ENCODE measurements at regions not wholly inside any gene's neighbourhood (a gene's known extent, or its start where the extent isn't known, plus 50 kb on each side); places are given as distances from the start of the nearest gene placed in this dataset.

DNA sequence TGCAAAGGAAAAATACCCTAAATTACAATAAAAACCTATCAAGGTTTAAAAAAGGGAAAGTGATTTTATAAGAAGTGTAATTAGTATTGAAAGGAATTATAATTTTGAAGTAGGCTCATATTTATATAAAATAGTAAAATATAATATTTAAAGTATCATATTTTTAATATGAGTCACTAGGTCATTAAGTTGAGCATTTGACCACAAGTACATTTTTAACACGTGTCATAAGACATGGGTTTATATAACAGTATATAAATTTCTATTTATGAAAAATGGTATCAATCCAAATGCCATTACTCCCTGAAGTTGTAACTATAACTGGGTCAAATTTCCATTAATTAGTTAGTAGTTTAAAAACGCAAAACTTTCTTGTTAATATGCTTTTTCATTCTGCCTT lies 365.9 kb downstream of the COL11A1 start:
- DNase-seq (ENCODE audit: low spot score) = no peak
- in situ Hi-C loops (cut with MboI; ENCODE audit: low sequenced_read_pairs, unreplicated experiment) = no loop called here
- TF ChIP-seq, protein P1, sequence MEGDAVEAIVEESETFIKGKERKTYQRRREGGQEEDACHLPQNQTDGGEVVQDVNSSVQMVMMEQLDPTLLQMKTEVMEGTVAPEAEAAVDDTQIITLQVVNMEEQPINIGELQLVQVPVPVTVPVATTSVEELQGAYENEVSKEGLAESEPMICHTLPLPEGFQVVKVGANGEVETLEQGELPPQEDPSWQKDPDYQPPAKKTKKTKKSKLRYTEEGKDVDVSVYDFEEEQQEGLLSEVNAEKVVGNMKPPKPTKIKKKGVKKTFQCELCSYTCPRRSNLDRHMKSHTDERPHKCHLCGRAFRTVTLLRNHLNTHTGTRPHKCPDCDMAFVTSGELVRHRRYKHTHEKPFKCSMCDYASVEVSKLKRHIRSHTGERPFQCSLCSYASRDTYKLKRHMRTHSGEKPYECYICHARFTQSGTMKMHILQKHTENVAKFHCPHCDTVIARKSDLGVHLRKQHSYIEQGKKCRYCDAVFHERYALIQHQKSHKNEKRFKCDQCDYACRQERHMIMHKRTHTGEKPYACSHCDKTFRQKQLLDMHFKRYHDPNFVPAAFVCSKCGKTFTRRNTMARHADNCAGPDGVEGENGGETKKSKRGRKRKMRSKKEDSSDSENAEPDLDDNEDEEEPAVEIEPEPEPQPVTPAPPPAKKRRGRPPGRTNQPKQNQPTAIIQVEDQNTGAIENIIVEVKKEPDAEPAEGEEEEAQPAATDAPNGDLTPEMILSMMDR (IDR thresholded peaks at IDR 0.05; ENCODE audit: borderline replicate concordance, control extremely low read depth, extremely low read depth, insufficient read depth, missing control alignments) = no peak

GRCh38 chr1:102733491-102734236 lies 374.7 kb downstream of the COL11A1 start:
- DNase-seq (ENCODE audit: low spot score) = no peak
- TF ChIP-seq, protein P1 (IDR thresholded peaks at IDR 0.05; ENCODE audit: borderline replicate concordance, control extremely low read depth, extremely low read depth, insufficient read depth, missing control alignments) = no peak
- in situ Hi-C loops (cut with MboI; ENCODE audit: low sequenced_read_pairs, unreplicated experiment) = no loop called here

DNA sequence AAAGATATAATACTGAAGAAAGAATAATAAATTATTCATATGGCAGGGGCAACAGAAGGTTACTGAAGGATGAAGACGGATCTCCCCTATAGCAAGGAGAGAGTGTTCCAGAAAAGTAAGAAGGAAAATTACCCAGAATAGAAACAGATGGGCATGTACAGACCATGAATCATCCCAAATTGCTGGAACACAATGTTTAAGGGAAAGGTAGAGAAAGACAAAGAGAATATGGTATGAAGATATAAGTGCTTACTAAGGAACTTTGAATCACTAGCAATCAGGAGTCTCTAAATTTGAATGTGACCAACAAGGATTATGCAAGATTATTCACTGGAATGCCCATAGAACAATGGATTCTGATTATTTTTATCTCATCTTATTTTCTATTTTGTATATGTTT lies 375.4 kb downstream of the COL11A1 start:
- in situ Hi-C loops (cut with MboI; ENCODE audit: low sequenced_read_pairs, unreplicated experiment) = no loop called here
- TF ChIP-seq, protein P1 (IDR thresholded peaks at IDR 0.05; ENCODE audit: borderline replicate concordance, control extremely low read depth, extremely low read depth, insufficient read depth, missing control alignments) = no peak

GRCh38 chr1:102726417-102726816 lies 381.9 kb downstream of the COL11A1 start:
- in situ Hi-C loops (cut with MboI; ENCODE audit: low sequenced_read_pairs, unreplicated experiment) = no loop called here
- TF ChIP-seq, protein P1 (IDR thresholded peaks at IDR 0.05; ENCODE audit: borderline replicate concordance, control extremely low read depth, extremely low read depth, insufficient read depth, missing control alignments) = no peak

More for the DNA sequence above, 375.4 kb downstream of the COL11A1 start:
- DNase-seq (ENCODE audit: low spot score) = no peak

DNA sequence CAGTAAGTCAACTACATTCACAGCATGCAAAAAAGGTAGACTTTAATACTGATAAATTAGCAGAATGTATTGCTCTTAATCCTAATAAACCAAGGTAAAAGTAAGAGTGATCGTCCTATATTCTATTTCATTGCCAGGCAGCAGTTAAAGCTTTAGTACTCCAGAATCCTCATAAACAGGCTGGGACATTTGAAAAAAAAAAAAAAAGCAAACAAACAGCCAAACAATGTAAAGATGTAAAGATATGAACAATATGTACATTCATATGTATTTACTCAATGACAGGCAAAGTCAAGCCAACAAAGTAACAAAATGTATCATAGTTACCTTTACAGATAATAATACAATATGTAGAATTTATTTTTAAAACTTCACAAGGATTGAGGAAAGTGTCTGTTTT lies 383.6 kb downstream of the COL11A1 start:
- in situ Hi-C loops (cut with MboI; ENCODE audit: low sequenced_read_pairs, unreplicated experiment) = no loop called here

More at GRCh38 chr1:102726417-102726816, 381.9 kb downstream of the COL11A1 start:
- DNase-seq (ENCODE audit: low spot score) = no peak

DNA sequence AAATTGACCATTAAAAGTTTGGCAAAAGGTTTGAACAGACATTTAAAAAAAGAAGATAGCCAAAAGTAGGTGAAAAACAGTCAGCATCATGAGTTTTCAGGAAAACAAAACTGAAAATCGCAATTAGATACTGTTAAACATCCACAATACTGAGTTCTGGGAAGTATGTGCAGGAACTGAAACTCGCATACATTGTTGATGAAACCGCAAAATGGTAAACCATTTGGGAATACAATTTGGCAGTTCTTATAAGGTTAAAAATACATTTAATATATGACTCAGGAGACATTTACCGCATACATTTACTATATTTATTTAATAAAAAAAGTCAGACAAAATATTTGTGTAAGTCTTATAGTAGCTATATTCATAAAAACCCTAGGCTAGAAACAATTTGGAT lies 393.2 kb downstream of the COL11A1 start:
- DNase-seq (ENCODE audit: low spot score) = no peak
- in situ Hi-C loops (cut with MboI; ENCODE audit: low sequenced_read_pairs, unreplicated experiment) = no loop called here
- TF ChIP-seq, protein P1 (IDR thresholded peaks at IDR 0.05; ENCODE audit: borderline replicate concordance, control extremely low read depth, extremely low read depth, insufficient read depth, missing control alignments) = no peak

More for the DNA sequence above, 383.6 kb downstream of the COL11A1 start:
- no peak for DNase-seq (ENCODE audit: low spot score)
- TF ChIP-seq, protein P1 (IDR thresholded peaks at IDR 0.05; ENCODE audit: borderline replicate concordance, control extremely low read depth, extremely low read depth, insufficient read depth, missing control alignments) = no peak

Data from GM13976 (cell line).